ENCODE measurements at regions not wholly inside any gene's neighbourhood (a gene's known extent, or its start where the extent isn't known, plus 50 kb on each side); places are given as distances from the start of the nearest gene placed in this dataset.

GRCh38 chr15:95860406-95860805 lies 470.1 kb upstream of the NR2F2 start (continued):
- TF ChIP-seq REST (IDR thresholded peaks at IDR 0.05; ENCODE audit: unreplicated experiment) (no peak), JUNB (IDR thresholded peaks at IDR 0.05; ENCODE audit: unreplicated experiment) (no peak), STAT1 (IDR thresholded peaks at IDR 0.05; ENCODE audit: unreplicated experiment) (no peak), NANOG (IDR thresholded peaks at IDR 0.05; ENCODE audit: borderline replicate concordance) (no peak)

GRCh38 chr15:95864467-95864886 lies 466.0 kb upstream of the NR2F2 start:
- Mint-ChIP-seq H3K9me3 (no peaks in the 10 kb centered on the region), H3K27me3 (ENCODE audit: insufficient read depth, low read depth, poor library complexity) (peaks cover 1% of the 10 kb centered on the region), H3K4me3 (no peak overlapping the region), H3K27ac (no peak overlapping the region), H3K4me1 (no peaks in the 10 kb centered on the region), H3K36me3 (ENCODE audit: low read depth) (no peaks in the 10 kb centered on the region)
- Histone ChIP-seq H3K4me3 (no peak overlapping the region), H3F3A (replicated peaks; ENCODE audit: low read depth) (no peaks in the 10 kb centered on the region), H3K36me3 (ENCODE audit: insufficient read depth) (no peaks in the 10 kb centered on the region), H3K27ac (ENCODE audit: low read depth) (no peak overlapping the region), H3K79me2 (replicated peaks; ENCODE audit: insufficient read depth) (no peaks in the 10 kb centered on the region), H3K4me2 (no peak overlapping the region), H4K20me1 (replicated peaks; ENCODE audit: insufficient read depth) (no peaks in the 10 kb centered on the region), H2AFZ (no peak overlapping the region), H3K9me2 (ENCODE audit: insufficient read depth) (no peaks in the 10 kb centered on the region), H3K4me1 (ENCODE audit: insufficient read depth) (no peaks in the 10 kb centered on the region), H3K27me3 (ENCODE audit: insufficient read depth) (no peaks in the 10 kb centered on the region)
- ATAC-seq, result no peak
- DNase-seq (ENCODE audit: low spot score), result no peak
- TF ChIP-seq CTCF (conservative IDR thresholded peaks at IDR 0.05; ENCODE audit: low read depth in 2 of 2) (no peak), ZNF114 (CRISPR knock-in tag; IDR thresholded peaks at IDR 0.05) (no peak), NANOG (IDR thresholded peaks at IDR 0.05; ENCODE audit: borderline replicate concordance) (no peak), ETS1 (IDR thresholded peaks at IDR 0.05) (no peak), CREB1 (CRISPR knock-in tag; IDR thresholded peaks at IDR 0.05; ENCODE audit: low read depth) (no peak), POLR2AphosphoS5 (IDR thresholded peaks at IDR 0.05; ENCODE audit: low read depth) (no peak), EZH2phosphoT487 (IDR thresholded peaks at IDR 0.05; ENCODE audit: unreplicated experiment) (no peak), ZNF331 (CRISPR knock-in tag; IDR thresholded peaks at IDR 0.05; ENCODE audit: low read depth) (no peak), EZH2 (IDR thresholded peaks at IDR 0.05; ENCODE audit: low read depth, unreplicated experiment) (no peak), JUNB (IDR thresholded peaks at IDR 0.05; ENCODE audit: unreplicated experiment) (no peak), ZNF462 (CRISPR knock-in tag; IDR thresholded peaks at IDR 0.05) (no peak)
